ENCODE measurements at regions not wholly inside any gene's neighbourhood (a gene's known extent, or its start where the extent isn't known, plus 50 kb on each side); places are given as distances from the start of the nearest gene placed in this dataset.

GRCh38 chr6:108768792-108769524 lies 79.3 kb upstream of the ARMC2 start:
- ChIA-PET CTCF (interaction anchor here (1.1 to 2.8 kb wide), 4 partner anchors 14 to 304 kb away, joined by 3 to 9 read pairs (median 4); no protein-coding TSS in a partner anchor), POLR2A (no interaction called here)
- no peak overlapping the region for H3K27ac Mint-ChIP-seq
- DNase-seq (no peak), ATAC-seq (no peak)
- intact Hi-C loops (cut with micrococcal nuclease): no loop called here
- no peaks in the 10 kb centered on the region for H3K9me3 Mint-ChIP-seq
- no peaks in the 10 kb centered on the region for H3K36me3 Mint-ChIP-seq (ENCODE audit: low read depth)
- no peak overlapping the region for H3K4me3 Mint-ChIP-seq
- TF ChIP-seq CTCF (IDR thresholded peaks at IDR 0.05): no peak
- peaks cover 6% of the 10 kb centered on the region for H3K4me1 Mint-ChIP-seq (ENCODE audit: low read depth)
- H3K27me3 Mint-ChIP-seq: peaks cover 8% of the 10 kb centered on the region

GRCh38 chr6:108771421-108771820 lies 76.8 kb upstream of the ARMC2 start:
- peaks cover 6% of the 10 kb centered on the region for H3K4me1 Mint-ChIP-seq (ENCODE audit: low read depth)
- DNase-seq (no peak), ATAC-seq (no peak)
- intact Hi-C loops (cut with micrococcal nuclease): no loop called here
- H3K27me3 Mint-ChIP-seq: peaks cover 5% of the 10 kb centered on the region
- no peak overlapping the region for H3K4me3 Mint-ChIP-seq
- no peaks in the 10 kb centered on the region for H3K9me3 Mint-ChIP-seq
- POLR2A ChIA-PET: no interaction called here
- no peak for TF ChIP-seq CTCF (IDR thresholded peaks at IDR 0.05)
- CTCF ChIA-PET: interaction anchor here (2.8 kb wide), 1 partner anchor 230 kb away, joined by 9 read pairs; no protein-coding TSS in a partner anchor
- no peaks in the 10 kb centered on the region for H3K36me3 Mint-ChIP-seq (ENCODE audit: low read depth)
- H3K27ac Mint-ChIP-seq: no peak overlapping the region

GRCh38 chr6:108774555-108774954 lies 73.7 kb upstream of the ARMC2 start:
- DNase-seq (no peak), ATAC-seq (no peak)
- intact Hi-C loops (cut with micrococcal nuclease): no loop called here
- ChIA-PET CTCF (interaction anchor here (0.6 to 1.0 kb wide), 2 partner anchors 11 to 734 kb away, joined by 3 to 4 read pairs; no protein-coding TSS in a partner anchor), POLR2A (no interaction called here)
- Mint-ChIP-seq H3K4me1 (ENCODE audit: low read depth) (no peaks in the 10 kb centered on the region), H3K4me3 (no peak overlapping the region), H3K36me3 (ENCODE audit: low read depth) (no peaks in the 10 kb centered on the region), H3K9me3 (no peaks in the 10 kb centered on the region), H3K27me3 (peaks cover 5% of the 10 kb centered on the region), H3K27ac (no peak overlapping the region)
- TF ChIP-seq CTCF (IDR thresholded peaks at IDR 0.05): no peak

- intact Hi-C loops (cut with micrococcal nuclease): no loop called here
- Mint-ChIP-seq H3K36me3 (ENCODE audit: low read depth) (no peaks in the 10 kb centered on the region), H3K9me3 (no peaks in the 10 kb centered on the region), H3K4me1 (ENCODE audit: low read depth) (peaks cover 6% of the 10 kb centered on the region), H3K27ac (no peak overlapping the region), H3K4me3 (no peak overlapping the region), H3K27me3 (no peaks in the 10 kb centered on the region)
- ChIA-PET CTCF (no interaction called here), POLR2A (no interaction called here)
- DNase-seq: no peak
- ATAC-seq: no peak
- no peak for TF ChIP-seq CTCF (IDR thresholded peaks at IDR 0.05)
Measured at GRCh38 chr6:108777536-108777935, 70.7 kb upstream of the ARMC2 start.

- CTCF ChIA-PET: interaction anchor here (1.0 to 1.9 kb wide), 3 partner anchors 222 to 294 kb away, joined by 3 to 5 read pairs (median 3); no protein-coding TSS in a partner anchor
- Mint-ChIP-seq H3K4me3 (no peak overlapping the region), H3K36me3 (ENCODE audit: low read depth) (no peaks in the 10 kb centered on the region), H3K27ac (no peak overlapping the region), H3K27me3 (no peaks in the 10 kb centered on the region), H3K9me3 (no peaks in the 10 kb centered on the region), H3K4me1 (ENCODE audit: low read depth) (peaks cover 9% of the 10 kb centered on the region)
- no peak for ATAC-seq
- POLR2A ChIA-PET: interaction anchor here (1.3 kb wide), 1 partner anchor 54 kb away, joined by 3 read pairs; no protein-coding TSS in a partner anchor
- no peak for TF ChIP-seq CTCF (IDR thresholded peaks at IDR 0.05)
- intact Hi-C loops (cut with micrococcal nuclease): no loop called here
- no peak for DNase-seq
Measured at GRCh38 chr6:108778421-108779186, 69.6 kb upstream of the ARMC2 start.

Data from activated CD8-positive, alpha-beta T cell treated with anti-CD3 and anti-CD28 coated beads for 36 hours (primary cell).